Pulmonary artery endothelial cell (primary cell): ENCODE measurements at regions not wholly inside any gene's neighbourhood (a gene's known extent, or its start where the extent isn't known, plus 50 kb on each side); places are given as distances from the start of the nearest gene placed in this dataset.
A peak's percentile ranks its signal among the peaks of the same experiment; 100 is the strongest.

ENCODE experiments used
- DNase-seq: peaks from one replicate; pipeline ENCODE4 v3.0.0-alpha.2; 2011; ENCODE audit warnings: low read depth, low spot score

- DNase-seq, result no peak
Observed at GRCh38 chr17:77441130-77441920, 300.6 kb downstream of the SEC14L1 start.

DNA sequence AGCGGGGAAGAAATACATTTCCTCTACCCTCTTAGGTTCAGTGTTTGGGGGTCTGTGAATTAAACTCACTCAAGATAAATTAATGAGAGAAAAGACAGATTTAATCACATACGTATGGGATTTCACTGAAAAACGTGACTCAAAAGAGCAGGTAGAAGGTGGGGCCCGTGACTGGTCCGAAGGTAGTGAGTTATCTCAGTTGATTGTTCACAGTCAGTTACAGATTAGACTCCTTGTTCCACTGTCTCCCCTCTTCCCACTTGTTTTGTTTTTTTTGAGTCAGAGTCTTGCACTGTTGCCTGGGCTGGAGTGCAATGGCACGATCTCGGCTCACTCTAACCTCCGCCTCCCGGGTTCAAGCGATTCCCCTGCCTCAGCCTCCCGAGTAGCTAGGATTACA, 301.2 kb downstream of the SEC14L1 start:
- no peak for DNase-seq

DNA sequence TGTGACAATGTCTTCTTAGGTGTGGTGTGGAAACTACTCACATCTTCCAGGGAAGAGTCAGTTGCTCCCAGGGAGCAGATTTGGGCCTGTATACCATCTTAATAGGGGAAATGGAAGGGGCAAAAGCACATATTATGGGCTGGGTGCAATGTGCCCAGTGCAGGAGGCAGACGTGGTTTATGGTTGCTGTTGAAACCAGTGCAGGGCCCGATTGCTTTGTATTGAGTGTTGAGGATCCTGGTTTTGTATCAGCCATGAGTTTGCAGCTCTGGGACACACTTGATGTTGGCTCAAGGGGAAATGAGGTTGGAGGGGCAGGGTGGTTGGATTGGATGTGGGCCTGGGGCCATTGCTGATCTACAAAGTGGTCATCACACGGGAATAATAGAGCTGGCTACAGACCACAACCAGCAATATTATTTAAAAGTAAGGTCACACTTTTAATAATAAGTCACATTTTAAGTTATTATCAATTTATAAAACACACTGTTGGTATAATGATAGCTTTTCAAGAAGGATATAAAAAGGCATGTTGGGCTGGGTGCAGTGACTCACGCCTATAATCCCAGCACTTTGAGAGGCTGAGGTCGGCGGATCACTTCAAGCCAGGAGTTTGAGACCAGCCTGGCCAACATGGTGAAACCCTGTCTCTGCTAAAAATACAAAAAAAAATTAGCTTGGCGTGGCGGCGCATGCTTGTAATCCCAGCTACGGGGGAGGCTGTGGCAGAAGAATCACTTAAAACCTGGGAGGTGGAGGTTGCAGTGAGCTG, 302.4 kb downstream of the SEC14L1 start:
- DNase-seq, result no peak

DNA sequence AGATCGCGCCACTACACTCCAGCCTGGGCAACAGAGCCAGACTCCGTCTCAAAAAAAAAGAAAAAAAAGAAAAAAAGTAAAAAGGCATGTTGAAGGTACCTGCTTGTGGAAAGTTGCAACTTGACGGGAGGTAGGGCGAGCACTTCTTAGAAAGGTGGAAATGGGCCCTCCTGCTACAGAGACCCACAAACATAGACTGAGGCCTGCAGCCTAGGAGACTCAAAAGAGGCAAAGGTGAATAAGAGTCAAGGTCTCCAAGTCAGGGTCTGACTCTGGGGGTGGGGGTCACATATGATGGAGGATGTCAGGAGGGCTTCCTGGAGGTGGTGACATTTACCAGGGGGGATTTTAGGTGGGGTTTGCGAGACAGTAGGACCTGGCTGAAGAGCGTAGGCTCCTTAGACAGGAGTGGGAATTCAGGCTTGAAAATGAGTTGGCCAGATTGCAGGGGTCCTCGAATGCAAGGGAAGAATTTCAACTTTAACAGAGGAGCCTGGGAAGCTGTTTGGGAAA, 303.0 kb downstream of the SEC14L1 start:
- no peak for DNase-seq

DNA sequence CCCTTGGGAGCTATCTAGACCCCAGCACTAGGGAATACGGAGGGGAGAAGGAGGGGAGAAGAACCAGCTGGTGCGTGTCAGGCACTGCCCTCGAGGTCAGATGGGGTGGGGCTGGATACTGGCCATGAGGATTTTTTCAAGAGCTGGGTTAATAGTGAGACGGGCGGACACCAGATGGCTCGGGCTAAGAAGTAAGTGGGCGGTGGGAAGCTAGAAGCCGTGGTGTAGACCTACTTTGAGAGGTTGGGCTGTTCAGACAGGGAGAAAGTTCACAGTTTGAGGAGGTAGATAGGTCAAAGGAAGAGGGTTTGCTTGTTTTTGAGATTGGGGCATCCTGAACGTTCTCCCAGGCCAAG, 303.8 kb downstream of the SEC14L1 start:
- no peak for DNase-seq

- DNase-seq, result no peak
Observed at GRCh38 chr17:77444984-77445759, 304.4 kb downstream of the SEC14L1 start.

DNA sequence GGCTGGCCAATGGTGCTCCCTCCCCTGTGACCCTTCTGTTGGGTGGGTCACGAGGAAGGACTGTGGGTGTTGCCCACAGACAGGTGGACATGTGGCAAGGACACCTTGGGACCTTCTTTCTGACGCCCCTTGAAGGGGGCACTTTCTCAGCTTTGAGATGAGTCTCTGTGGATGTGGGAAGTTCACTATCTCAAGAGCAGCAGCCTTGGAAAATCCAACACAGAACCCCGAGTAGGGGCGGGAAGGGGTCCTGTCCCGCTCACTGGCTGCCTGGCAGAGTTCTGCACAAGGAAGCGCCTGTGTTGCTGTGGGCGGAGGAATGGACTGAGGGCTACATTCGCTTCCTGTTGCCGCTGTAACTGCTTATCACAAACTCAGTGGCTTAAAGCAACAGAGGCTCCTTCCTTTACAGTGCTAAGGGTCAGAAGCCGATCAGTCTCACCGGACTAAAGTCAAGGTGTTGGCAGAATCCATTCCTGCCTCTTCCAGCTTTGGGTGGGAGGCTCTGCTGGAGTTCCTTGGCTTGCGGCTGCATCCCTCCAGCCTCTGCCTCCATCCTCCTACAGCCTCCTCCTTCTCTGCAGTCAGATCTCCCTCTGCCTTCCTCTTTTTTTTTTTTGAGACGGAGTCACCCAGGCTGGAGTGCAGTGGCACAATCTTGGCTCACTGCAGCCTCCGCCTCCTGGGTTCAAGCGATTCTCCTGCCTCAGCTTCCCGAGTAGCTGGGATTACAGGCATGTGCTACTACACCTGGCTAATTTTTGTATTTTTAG, 305.2 kb downstream of the SEC14L1 start:
- no peak for DNase-seq

DNA sequence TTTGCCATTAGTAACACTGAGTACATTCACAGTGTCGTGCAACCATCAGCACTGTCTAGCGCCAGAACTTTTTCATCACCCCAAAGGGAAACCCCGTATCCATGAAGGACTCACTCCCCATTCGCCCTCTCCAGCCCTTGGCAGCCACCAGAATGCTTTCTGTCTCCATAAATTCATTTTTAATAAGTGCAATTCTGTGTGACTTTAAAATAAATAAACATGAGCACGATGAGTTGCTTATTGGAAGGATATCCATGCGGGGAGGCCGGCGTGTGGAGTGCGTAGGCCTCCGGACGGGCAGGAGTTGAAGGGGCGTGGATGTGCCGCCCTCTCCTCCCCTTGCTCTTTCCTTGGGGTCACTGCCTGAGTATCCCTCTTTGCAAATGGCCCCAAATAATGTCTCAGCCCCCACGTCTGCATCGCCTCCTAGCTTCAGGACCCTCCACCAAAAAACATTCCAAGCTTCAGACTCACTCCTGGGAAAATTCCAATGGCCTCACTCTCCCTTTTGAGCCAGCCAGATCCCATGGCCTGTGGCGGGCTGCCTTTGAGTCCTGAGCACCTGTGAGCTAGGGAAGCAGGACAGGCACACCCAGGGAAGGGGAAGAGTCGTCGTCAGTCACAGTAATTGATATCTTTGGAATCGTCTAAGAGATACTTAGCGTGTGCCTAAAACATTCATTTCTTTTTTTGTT, 306.3 kb downstream of the SEC14L1 start:
- no peak for DNase-seq

DNA sequence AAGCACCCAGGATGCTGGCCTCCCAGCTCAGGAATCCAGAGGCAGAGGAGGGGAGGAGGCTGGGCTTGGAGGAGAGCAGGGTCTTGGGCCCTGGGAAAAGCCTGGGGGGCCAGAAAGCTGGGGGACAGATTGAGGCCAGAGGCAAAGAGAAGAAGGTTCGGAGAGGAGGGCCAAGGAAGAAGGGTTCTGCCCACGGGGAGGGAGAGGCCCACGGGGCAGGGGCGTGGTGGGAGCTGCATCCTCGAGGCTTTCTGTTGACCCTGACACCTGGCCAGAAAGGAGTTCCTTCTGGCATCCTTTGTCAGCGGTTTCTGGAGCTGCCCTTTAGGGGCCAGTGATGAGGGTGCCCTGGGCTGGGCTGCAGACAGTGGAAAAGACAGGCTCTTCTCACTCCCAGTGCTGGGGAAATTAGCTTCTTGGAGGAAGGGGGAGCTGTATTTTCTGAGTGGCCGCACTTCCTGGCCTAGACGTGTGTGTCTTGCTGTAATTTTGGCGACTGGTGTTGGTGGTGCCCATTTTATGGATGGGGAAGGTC, 308.7 kb downstream of the SEC14L1 start:
- no peak for DNase-seq

- no peak for DNase-seq
Observed at GRCh38 chr17:77449908-77450741, 309.4 kb downstream of the SEC14L1 start.

GRCh38 chr17:77450742-77451244, 310.0 kb downstream of the SEC14L1 start:
- DNase-seq, result no peak

- no peak for DNase-seq
Observed at GRCh38 chr17:77451245-77451893, 310.6 kb downstream of the SEC14L1 start.

DNA sequence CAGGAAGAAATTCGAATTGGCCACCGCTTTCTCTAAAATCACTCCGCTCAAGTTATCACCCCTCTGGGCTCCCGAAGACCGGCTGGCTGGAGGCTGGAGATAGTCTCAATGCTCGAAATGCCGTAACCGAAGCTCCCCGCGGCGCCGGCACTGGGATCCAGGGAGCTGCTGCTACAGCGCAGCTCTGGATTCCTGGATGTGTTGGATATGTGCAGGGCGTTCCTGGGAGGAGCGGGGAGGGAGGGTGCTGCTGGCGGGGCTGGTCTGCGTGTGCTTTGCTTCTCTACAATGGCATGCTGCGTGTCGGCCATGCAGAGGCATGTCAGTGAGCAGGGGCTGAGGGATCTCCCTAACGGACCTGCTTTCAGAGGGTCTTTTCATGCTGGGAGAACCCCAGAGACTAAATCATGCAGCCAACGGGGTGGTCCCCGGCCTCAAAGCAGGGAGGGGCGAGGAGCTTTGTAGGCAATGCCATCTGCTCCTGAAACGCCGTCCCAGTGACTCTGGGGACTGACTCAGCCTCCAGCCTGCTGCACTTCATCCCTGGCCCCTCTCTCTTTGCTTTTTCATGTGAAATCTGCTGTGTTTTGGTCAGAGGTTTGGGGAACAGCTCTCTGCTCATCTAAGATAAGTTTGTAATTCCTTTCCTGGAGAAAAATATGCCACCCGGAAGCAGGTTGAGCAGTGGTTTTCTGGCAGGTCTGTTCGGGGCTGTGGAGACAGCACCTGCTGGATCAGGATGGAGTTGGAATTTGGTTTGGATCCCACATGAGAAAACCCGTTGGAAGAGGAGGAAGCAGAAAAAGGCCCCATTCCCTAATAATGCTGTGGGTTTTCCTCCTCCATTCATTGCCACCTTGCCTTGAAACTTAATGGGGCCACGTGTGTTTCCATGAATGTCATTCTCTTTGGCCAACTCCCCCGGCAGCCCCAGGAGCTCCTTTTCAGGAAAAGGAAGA, 311.4 kb downstream of the SEC14L1 start:
- DNase-seq, result peak; percentile 20

DNA sequence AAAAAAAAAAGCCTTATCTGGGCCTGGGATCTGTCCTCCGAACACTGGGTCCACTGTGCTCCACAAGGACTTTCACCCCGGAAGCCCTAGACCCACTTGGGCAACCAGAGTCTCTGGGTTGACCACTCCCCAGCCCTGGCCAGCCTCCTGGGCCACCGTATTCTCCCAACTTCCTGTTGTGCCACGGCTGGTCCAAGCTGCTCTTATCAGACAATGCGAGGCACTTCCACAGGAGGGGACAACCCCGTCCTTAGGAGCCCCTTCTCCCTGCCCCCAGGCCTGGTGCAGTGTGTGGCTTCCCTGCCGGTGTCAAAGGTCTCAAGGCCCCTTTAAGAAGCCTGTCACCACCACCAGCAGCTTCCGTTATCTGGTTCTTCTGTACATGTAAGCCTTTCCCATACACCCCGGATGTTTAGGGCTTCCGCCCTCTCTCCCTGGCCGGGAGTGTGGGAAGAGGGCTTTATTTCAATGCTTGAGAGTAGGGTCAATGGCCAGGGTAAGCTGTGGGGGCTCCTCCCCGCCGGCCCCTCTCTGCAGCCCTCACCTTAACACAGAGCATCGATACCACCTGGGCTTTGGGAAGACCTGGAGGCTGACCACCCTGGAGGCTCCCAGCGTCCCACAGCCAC, 313.0 kb downstream of the SEC14L1 start:
- DNase-seq, result no peak

GRCh38 chr17:77454242-77455095, 313.7 kb downstream of the SEC14L1 start:
- DNase-seq, result no peak
